Hepatic stellate cell (primary cell): ENCODE measurements at regions not wholly inside any gene's neighbourhood (a gene's known extent, or its start where the extent isn't known, plus 50 kb on each side); places are given as distances from the start of the nearest gene placed in this dataset.

Experiments used
- DNase-seq: peaks from one replicate; pipeline ENCODE4 v3.0.0; 2011; ENCODE audit warnings: low spot score

DNA sequence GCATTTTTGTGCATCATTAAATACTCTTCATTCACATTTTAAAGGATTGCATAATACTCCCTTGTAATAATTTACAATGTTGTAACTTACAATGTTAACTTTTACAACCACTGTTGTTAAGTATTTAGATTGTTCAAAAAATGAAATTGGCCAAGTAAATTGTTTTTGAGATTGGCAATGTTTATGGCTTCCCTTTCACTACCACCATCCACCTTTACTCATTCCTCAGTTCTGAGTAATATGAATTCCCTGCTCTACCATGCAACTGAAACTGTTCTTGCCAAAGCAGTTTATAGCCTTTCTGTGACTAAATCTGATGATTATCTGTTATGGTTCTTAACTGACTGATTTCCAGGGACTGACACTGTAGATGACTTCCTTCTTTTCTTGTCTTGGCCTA is 80.5 kb upstream of the TMEM106B start:
- DNase-seq, result no peak

DNA sequence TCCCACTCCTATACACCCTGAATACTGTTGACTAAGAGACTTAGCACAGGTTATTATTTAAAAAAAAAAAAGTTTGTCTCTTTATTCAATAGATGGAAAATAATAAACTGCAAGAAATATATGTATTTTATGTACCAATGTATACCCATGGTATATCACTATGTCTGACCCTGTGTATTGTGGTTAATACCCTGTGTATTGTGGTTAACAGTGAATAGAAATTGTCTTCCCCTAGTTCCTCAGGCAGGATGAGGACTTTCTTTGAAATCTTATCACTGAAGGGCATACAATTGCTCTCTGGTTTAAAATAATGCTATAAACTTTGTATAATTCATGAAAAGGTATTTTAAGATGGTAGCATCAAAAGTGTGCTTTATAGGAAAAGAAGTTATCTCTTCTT is 80.0 kb upstream of the TMEM106B start:
- no peak for DNase-seq

DNA sequence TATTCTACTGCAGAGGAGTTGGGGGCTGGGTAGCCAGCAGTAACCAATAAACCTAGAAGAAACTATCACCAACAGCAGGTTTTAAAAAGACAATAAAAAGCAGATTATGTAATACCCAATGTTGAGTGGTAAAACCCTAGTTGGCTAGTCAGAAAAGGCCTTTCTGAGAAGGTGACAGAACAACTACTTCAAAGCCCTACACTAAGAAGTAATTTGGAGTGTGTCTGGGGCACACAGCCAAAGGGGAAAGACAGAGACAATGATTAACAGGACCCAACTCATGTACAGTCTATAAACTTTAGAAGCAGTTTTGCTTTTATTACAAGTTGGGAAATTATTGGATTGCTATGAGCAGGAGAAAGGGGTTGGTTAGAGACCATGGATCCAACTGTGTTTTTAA is 77.2 kb upstream of the TMEM106B start:
- no peak for DNase-seq

DNA sequence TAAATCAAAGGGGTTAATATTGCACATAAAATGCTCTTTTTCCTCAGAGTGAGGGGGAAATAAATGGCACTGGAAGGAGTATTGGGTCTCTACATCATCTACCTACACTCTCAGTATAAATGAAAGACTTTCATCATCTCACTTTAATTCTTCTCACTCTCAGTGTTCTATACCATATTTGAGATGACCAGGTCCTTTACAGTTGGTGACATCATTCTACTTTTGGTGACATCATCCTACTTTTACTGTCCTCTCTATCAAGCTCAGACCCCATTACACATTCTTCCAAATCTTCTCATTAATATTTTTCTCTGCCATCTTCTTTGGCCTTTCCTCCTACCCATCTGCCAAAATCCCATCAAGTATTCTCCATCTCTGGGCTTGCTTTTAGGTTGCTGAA is 74.6 kb upstream of the TMEM106B start:
- DNase-seq, result no peak

DNA sequence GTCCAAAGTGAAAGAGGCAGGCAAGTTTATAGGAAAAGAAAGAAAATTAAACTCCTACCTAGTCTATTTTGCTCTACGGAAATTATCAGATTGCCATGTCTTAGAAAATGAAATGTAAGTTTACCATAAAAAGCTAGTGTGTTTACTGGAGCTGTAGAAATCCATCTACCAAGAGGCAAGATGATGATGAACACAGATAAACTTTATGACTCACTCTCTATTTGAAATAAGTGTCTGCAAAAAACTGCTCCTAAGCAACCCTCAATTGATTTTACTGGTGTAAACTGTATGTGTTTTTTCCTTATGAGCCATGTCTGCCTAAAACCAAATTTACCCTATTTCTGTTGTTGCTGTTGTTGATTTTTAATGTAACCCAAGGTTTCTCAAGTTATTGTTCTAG is 73.8 kb upstream of the TMEM106B start:
- DNase-seq, result no peak

GRCh38 chr7:12138421-12138820 is 72.7 kb upstream of the TMEM106B start:
- DNase-seq, result no peak

GRCh38 chr7:12139416-12139815 is 71.7 kb upstream of the TMEM106B start:
- DNase-seq, result no peak

- DNase-seq, result no peak
Measured at GRCh38 chr7:12146813-12147212, 64.3 kb upstream of the TMEM106B start.

GRCh38 chr7:12152196-12152918 is 58.7 kb upstream of the TMEM106B start:
- DNase-seq, result no peak

GRCh38 chr7:12154119-12154518 is 57.0 kb upstream of the TMEM106B start:
- no peak for DNase-seq

GRCh38 chr7:12157517-12157916 is 53.6 kb upstream of the TMEM106B start:
- DNase-seq, result no peak

DNA sequence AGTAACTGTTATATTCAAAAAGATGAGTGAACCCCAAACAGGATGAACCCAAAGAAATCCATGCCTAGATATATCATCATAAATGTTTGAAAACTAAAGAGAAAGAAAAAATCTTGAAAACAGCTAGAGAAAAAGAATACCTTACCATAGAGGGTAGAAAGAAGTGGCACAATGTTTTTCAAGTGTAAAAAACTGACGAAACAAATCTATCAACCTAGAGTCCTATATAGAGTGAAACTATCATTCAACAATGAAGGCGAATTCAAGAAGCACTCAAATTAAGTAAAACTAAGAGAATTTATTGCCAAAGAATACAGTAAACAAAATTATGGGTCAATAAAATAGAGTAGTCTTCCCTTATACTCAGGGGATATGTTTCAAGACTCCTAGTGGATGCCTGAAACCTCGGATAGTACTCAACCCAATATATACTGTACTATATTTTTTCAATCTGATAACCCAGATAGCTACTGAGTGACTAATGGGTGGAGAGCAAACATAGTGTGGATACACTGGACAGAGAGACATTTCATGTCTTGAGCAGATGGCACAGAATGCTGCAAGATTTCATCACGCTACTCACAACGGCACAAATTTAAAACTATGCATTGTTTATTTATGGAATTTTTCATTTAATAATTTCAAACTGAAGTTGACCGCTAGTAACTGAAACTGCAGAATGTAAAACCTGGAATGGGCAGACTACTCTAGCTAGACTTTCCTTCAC is 52.6 kb upstream of the TMEM106B start:
- peak; percentile 22 for DNase-seq

GRCh38 chr7:12161146-12161545 is 49.9 kb upstream of the TMEM106B start:
- DNase-seq, result no peak
